CD4-positive, alpha-beta T cell treated with Interleukin-12 subunit alpha and Interleukin-12 subunit beta, for 1 hour (primary cell): ENCODE measurements at regions not wholly inside any gene's neighbourhood (a gene's known extent, or its start where the extent isn't known, plus 50 kb on each side); places are given as distances from the start of the nearest gene placed in this dataset.
"Not testable (repeated sequence)": the region's sequence is repeated elsewhere in the genome, so short reads cannot be mapped to it uniquely, and the experiment has no call there.

Experiments used
- DNase-seq: peaks from one replicate; pipeline ENCODE4 v3.0.0-alpha.2; 2020

DNA sequence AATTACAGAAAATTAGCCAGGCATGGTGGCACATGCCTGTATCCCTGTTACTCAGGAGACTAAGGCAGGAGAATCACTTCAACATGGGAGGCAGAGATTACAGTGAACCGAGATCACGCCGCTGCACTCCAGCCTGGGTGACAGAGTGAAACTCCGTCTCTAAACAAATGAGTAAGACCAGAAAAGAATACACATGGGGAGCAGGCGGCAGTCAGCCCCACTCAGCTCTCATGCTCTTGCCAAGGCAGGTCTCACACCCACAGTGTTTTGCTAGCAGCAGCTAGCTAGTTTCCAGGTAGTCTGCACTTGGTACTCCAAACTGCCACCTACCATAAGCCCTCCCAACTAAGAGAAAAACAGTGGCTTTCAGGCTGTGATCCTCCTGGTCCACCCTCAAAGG is 722.3 kb upstream of the CTNND2 start:
- DNase-seq, result no peak

DNA sequence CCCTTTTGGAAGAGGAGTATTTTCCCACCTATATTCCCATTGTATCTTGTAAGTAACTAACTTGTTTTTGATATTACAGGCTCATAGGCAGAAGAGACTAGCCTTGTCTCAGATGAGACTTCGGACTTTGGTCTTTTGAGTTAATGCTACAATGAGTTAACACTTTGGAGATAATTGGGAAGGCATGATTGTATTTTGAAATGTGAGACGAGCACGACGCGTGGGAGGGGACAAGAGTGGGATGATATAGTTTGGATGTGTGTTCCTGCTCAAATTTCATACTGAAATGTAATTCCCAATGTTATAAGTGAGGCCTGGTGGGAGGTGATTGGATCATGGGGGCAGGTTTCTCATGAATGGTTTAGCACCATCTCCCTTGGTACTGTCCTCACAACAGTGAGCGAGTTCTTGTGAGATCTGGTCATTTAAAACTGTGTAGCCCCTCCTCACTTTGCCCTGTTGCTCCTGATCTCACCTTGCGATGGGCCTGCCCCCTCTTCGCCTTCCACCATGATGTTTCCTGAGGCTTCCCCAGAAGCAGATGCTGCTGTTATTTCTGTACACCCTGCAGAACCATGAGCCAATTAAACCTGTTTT is 721.5 kb upstream of the CTNND2 start:
- DNase-seq, result no peak

GRCh38 chr5:12624776-12625560 is 720.7 kb upstream of the CTNND2 start:
- DNase-seq, result no peak

DNA sequence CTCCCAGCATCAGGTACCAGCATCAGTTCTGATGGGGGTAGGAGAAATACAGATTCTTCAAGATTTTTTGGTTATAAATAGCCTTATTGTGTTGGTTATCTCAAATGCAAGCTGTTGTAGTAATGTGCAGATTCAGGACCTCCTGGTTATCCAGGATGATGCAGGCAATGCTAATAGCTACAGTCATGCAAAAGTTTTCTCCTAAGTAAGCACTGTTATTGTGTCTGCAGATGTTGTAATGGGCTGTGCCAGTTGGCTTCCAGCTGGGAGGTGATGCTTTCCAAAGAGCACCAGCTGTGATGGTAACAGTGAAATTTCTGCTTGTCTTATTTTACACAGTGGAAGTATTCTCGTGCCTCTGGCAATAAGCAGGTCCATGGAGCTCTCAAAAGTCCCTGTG is 719.2 kb upstream of the CTNND2 start:
- no peak for DNase-seq

- DNase-seq, result no peak
Observed at GRCh38 chr5:12616093-12616492, 711.8 kb upstream of the CTNND2 start.

DNA sequence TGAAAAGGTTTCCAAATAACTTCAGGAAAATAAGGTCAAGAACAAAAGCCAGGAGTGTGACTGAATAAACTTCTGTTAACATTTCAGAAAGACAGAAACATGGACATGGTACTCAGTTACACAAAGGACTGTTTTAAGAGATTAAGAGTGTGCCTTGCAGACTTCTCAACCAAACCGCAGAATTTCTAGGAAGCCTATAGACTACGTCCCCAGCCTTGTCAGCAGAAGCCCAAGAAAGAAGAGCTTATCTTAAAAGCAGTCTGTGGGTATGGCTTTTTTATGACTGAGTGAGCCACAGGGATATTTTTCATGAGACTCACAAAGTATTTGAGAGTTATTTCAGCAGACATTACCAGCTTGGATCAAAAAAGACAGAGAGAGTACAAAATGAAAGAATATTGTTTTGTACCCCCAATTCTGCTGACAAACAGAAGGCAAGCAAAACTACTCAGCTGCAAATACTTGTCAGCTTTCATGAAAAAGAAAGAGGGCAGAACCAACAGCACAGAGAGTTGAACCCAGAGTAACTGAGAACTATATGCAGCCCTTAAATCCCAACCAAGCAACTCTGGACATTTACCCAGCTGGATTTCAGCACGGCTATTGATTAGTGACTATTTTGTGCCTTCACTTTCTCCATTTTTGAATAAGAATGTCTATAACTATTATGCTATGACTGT is 711.0 kb upstream of the CTNND2 start:
- no peak for DNase-seq

- DNase-seq, result no peak
Observed at GRCh38 chr5:12614608-12615007, 710.4 kb upstream of the CTNND2 start.

DNA sequence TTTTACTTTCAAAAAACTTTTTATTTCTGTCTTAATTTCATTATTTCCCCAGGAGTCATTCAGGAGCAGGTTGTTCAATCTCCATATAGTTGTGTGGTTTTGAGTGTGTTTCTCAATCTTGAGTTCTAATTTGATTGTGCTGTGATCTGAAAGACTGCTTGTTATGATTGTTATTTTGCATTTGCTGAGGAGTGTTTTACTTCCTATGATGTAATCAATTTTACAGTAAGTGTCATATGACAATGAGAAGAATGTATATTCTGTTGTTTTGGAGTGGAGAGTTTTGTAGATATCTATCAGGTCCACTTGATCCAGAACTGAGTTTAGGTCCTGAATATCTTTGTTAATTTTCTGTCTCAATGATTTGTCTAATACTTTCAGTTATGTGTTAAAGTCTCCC is 706.9 kb upstream of the CTNND2 start:
- no peak for DNase-seq

GRCh38 chr5:12607817-12608216 is 703.6 kb upstream of the CTNND2 start:
- DNase-seq, result not testable (repeated sequence)

GRCh38 chr5:12592228-12592627 is 688.0 kb upstream of the CTNND2 start:
- DNase-seq, result no peak

GRCh38 chr5:12586406-12586805 is 682.2 kb upstream of the CTNND2 start:
- no peak for DNase-seq

DNA sequence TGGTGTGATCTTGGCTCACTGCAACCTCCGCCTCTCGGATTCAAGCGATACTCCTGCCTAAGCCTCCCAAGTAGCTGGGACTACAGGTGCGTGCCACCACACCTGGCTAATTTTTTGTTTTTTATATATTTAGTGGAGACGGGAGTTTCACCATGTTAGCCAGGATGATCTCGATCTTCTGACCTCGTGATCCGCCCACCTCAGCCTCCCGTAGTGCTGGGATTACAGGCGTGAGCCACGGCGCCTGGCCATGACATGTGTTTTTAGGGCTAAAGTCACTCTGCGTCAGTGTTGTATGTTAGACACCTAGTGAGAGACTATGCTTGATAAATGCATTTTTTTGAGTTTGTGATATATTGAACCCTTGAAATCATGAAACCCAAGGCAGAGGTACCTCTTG is 674.6 kb upstream of the CTNND2 start:
- not testable (repeated sequence) for DNase-seq

DNA sequence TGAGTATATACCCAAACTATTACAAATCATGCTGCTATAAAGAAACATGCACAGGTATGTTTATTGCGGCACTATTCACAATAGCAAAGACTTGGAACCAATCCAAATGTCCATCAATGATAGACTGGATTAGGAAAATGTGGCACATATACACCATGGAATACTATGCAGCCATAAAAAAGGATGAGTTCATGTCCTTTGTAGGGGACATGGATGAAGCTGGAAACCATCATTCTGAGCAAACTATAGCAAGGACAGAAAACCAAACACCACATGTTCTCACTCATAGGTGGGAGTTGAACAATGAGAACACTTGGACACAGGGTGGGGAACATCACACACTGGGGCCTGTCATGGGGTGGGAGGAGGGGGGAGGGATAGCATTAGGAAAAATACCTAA is 672.7 kb upstream of the CTNND2 start:
- DNase-seq, result not testable (repeated sequence)

GRCh38 chr5:12574298-12575093 is 670.2 kb upstream of the CTNND2 start:
- not testable (repeated sequence) for DNase-seq

- not testable (repeated sequence) for DNase-seq
Observed at GRCh38 chr5:12573916-12574297, 669.7 kb upstream of the CTNND2 start.

DNA sequence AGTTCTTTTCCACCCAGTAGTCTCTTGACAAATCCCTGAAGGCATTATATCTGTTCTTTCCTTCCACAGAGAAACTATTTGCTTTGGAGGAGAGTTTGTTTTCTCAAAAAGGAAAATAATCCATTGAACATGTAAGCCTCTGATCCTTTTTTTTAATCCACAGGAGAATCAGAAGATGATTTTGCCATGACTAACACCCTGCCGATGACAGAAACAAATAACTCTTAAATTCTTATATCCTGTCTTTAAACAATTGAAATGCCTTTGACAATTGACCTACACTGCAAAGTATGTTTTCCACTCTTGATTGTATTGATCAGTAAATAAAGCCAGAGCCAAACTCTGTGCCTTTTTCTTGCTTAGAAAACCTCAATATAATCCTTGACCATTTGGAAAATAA is 666.4 kb upstream of the CTNND2 start:
- DNase-seq, result no peak

GRCh38 chr5:12566441-12566840 is 662.2 kb upstream of the CTNND2 start:
- DNase-seq, result no peak

GRCh38 chr5:12557012-12557411 is 652.8 kb upstream of the CTNND2 start:
- no peak for DNase-seq

GRCh38 chr5:12526113-12526512 is 621.9 kb upstream of the CTNND2 start:
- DNase-seq, result no peak

DNA sequence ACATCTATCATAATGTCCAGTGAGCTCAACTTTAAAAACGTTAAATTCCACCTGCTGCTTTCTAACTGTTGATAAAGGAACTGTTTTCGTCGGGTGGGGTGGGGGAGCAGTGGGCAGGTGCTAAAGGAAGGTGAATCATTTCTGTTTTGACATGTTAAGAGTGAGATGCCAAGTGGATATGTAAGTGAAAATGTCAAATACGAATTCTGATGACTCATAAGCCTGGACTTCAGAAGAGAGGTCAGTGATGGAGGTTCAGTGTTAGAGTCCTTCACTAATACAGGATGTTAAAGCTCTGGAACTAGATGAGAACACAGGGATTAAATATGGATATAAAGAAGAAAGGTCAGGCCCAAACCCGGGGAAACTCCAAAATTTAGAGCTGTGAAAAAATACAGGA is 617.9 kb upstream of the CTNND2 start:
- no peak for DNase-seq

- DNase-seq, result not testable (repeated sequence)
Observed at GRCh38 chr5:12504983-12505382, 600.7 kb upstream of the CTNND2 start.

DNA sequence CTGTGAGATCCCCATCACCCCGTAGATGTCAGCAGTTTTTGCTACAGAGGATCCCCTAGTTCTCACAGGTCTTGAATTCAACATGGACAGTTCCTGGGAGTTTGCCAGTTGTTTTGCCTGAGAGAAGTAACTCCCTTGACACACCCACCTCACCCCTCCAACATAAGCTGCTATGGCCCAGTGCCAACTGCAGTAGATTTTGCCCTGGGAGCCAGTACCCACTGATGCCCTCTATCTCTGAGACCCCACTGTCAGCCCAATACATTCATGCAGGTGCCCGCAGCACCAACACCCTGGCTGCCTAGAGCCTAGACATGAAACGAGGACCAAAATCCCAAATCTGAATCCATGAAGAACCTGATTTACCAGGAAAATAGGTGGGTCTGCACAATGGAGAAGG is 583.9 kb upstream of the CTNND2 start:
- DNase-seq, result no peak

DNA sequence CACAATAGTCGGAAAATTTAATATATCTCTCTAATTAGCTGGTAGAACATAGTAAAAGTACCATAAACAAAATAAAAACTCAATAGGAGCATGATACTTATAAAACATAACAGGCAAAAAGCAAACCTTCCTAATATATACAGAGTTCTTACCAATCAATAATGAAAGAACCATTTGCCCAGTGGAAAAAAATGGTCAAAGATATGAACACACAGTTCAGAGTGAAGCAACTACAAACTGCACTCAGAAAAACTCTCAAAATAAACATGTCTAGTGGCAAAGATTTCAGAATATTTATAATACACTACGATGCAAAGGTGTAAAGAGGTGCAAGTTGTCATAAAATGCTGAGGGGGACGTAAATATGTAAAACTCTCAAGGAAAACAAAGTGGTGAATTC is 576.2 kb upstream of the CTNND2 start:
- no peak for DNase-seq
